Astrocyte (in vitro differentiated cells and primary cell): ENCODE measurements at regions not wholly inside any gene's neighbourhood (a gene's known extent, or its start where the extent isn't known, plus 50 kb on each side); places are given as distances from the start of the nearest gene placed in this dataset.

ENCODE experiments used
- EZH2 ChIP-seq: IDR thresholded peaks from 2 replicates; pipeline ENCODE4 v1.6.1; 2012; ENCODE audit warnings: mild to moderate bottlenecking, low read length, inconsistent platforms; ENCODE audit not compliant: insufficient read depth
- TF ChIP-seq, protein P1 (sequence below): IDR thresholded peaks from 2 replicates; pipeline ENCODE4 v1.5.1; 2011; ENCODE audit warnings: low read depth, mild to moderate bottlenecking, inconsistent platforms, low read length, moderate library complexity; ENCODE audit not compliant: insufficient read depth

DNA sequence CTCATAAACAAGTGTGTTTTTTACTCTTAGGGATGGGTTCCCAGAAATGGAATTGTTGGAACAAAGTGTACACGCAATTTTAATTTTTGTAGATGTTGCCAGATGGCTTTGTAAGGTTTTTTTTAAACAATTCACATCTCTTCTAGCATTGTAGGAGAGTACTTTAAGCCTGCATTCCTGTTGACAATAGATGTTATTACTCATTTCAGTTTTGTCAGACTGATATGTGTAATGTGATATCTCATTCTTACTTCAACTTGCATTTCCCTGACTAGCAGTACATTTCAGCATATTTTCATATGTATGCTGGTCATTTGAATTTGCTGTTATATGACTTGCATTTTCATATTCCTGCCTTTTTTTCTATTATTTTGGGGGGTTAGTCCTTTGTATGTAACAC lies 186.6 kb upstream of the SLITRK6 start:
- TF ChIP-seq, protein P1, sequence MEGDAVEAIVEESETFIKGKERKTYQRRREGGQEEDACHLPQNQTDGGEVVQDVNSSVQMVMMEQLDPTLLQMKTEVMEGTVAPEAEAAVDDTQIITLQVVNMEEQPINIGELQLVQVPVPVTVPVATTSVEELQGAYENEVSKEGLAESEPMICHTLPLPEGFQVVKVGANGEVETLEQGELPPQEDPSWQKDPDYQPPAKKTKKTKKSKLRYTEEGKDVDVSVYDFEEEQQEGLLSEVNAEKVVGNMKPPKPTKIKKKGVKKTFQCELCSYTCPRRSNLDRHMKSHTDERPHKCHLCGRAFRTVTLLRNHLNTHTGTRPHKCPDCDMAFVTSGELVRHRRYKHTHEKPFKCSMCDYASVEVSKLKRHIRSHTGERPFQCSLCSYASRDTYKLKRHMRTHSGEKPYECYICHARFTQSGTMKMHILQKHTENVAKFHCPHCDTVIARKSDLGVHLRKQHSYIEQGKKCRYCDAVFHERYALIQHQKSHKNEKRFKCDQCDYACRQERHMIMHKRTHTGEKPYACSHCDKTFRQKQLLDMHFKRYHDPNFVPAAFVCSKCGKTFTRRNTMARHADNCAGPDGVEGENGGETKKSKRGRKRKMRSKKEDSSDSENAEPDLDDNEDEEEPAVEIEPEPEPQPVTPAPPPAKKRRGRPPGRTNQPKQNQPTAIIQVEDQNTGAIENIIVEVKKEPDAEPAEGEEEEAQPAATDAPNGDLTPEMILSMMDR, result no peak
- no peak for TF ChIP-seq EZH2
